Hypothalamus (tissue), 51 donors: ENCODE measurements at regions not wholly inside any gene's neighbourhood (a gene's known extent, or its start where the extent isn't known, plus 50 kb on each side); places are given as distances from the start of the nearest gene placed in this dataset.

Experiments
- DNase-seq, 51 donors: peaks; one replicate each; lab custom pipeline; 2025; lab: John Stamatoyannopoulos, UW

DNA sequence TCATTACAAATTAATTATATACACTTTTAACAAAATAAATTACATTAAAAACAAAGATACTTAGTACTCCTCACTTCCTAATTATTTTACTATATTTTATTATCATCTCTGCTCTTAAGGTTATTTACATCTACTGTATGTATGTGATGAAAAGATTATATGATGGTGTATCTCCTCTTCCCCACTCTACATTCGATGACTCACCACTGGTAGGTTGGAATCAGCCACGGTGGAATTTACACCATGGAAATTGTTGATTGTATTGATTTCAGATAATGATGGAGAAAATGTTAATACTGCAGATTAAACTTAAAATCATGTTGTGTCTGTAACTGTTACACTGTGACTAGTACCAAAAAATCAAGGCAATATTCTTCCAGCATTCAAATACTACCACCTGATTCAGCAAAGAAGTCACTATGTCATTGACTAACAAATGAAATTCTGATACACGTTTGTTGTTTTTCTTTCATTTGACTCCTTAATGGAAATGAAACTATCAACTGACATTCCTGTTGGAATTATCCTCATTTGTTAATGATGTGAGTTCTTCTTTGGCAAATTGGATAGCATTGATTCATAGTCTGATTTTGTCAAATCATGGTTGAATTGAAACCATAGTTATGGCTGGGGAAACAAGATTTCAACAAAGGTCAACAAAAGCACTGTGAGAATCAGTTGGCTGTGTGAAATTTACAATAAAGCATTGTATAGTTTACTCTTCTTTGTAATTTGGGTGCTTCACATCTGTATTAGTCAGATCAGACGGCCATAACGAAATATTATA, 69.0 kb upstream of the NLK start:
- no peak for DNase-seq

DNA sequence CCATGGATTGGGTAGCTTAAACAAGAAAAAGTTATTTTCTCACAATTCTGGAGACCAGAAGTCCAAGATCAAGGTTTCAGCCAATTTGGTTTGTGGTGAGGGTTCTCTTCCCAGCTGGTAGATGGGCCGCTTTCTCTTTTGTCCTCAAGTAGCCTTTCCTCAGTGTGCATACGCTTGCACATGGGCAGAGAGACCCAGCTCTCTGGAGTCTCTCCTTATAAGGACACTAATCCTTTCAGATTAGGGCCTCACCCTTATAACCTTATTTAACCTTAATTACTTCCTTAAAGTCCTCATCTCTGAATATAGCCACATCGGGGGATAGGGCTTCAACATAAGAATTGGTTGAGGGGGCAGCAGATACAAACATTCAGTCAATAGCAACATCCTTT, 68.4 kb upstream of the NLK start:
- DNase-seq, result no peak

DNA sequence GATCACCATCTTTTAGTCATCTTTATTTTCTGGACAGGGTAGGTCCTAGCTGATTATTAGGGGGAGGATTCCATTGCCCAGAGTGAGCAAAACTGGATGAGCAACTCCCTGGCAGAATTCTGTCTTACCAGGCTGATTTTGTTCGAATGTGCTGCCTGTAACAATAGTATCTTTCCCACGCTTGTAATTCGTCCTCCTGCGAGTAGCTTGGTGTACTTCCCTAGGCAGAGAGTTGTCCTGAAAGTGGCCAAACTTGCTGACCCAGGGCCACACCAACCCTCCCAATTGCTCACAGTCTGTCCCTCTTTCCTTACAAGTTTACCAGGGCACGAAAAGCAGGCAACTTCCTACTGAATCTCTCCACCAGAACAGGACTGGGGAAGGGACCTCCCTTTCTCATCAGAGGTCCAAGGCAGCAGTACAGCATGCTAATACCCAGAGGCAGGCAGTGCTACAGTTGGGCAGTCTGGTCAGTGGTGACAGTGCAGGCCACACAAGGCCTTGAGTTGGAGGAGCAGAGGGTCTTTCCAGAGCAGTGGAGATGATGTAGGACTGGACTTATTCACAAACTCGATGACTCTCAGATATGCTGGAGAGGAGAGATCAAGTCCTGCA, 67.8 kb upstream of the NLK start:
- no peak for DNase-seq

DNA sequence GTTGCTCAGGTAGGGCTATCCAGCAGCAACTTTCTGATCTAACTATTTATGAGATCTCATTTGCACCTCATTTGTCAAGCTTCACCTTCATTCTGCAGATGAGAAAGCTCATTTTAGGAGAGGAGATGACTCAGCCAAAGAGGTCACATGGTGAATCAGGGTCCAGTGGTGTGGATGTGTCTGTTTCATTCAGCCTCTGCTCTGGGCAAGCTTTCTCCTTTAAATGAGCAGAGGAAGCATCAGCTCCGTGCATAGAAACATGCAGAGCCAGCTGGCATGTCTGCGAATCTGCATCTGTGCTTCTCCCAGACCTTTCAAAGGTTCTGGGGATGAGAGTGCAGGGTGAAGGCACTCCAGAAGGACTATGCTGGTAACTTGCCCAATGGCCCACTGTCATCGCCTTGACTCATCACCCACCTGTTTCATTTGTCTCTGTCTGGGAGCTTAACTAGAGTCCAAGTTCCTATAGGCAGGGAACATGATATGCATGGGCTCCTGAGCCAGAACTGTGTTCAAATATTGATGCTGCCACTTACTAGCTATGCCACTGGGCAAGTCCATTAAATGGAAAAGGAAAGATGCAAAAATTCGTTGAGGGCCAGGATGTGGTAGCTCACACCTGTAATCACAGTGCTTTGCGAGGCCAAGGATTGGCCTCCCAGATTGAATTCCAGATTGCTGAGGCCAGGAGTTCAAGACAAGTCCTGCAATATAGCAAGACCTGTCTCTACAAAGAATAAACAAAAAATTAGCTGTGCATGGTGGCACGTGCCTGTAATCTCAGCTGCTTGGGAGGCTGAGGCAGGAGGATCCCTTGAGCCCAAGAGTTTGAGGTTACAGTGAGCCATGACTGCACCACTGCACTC, 67.1 kb upstream of the NLK start:
- peak in 1 of 51 donors; percentile 36 for DNase-seq

DNA sequence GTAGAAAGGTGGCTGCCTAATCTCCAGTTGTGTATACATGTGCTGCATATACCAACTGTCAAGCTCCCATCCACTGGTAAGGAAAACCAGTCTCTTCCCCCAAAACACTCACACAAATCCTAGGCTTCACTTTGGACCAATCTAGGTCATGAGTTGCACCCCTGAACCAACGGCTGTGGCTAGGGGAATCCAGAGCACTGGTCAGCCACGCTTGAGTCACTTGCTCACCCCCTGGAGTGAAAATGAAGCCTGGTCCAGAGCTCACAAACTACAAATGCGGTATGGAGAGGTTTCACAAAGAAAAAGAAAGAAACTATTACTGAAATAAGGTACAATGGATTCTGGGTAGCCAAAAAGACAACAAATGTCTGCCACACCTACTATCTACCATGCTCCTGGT, 66.1 kb upstream of the NLK start:
- DNase-seq, result no peak

DNA sequence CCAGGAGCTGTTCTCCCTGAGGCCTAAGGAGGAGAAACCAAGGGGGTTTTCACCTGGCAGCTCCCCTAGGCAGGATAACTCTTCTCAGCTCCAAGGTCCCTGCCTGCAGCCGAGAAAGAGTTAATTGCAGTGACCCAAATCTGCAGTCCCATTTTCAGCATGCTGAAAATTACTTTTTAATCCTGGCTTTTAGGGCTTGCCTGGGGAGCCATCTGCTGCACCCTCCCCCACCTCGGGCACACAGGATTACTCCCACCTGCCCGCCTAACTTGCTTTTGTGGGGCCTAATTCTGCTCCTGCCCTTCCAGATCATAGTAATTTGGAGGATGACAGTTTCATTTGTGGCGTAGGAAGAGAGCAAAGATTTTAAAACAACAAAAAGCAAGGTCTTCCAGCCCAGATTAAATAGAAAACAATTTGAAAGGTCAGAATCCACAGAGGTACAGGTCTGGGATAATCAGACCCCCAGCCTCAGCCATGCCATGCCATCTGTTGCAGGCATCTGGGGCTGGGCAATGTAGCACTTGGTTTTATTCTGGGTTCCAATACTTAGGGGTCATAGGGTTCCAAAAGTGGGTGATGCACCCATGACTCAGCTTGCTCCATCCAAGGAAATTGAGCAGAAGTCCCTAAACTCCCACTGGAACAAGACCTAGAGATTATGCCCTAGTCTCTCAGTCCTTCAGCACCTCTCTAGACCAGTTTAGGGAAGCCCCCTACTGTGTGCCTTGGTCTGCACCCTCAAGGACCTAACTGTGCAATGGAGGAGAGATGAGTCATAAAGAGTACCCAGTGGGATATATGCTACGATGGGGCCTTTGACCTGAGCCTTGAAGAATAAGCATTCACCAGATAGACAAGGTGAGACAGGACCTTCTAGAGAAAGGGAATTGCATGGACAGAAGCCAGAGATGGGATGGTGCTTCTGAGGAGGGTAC, 64.5 kb upstream of the NLK start:
- DNase-seq, result no peak

DNA sequence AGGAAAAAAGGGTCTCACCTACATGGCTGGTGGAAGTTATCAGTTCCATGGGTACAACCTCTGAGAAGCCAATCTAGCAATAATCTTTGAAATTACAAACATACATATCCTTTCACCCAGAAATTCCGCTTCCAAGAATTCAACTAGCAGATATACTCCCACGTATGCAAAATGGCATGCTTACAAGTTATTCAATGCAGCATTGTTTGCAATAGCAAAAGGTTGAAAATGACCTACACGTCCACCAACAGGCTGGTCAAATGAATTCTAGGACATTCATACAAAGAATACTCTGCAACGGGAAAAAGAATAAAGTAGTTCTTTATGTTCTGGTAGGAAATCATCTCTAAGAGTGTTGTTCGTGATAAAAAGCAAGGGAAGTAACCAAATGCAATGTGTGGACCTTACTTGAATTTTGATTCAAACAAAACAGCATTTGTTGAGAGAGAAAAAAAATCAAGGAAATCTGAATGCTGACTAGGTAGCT, 63.7 kb upstream of the NLK start:
- no peak for DNase-seq

DNA sequence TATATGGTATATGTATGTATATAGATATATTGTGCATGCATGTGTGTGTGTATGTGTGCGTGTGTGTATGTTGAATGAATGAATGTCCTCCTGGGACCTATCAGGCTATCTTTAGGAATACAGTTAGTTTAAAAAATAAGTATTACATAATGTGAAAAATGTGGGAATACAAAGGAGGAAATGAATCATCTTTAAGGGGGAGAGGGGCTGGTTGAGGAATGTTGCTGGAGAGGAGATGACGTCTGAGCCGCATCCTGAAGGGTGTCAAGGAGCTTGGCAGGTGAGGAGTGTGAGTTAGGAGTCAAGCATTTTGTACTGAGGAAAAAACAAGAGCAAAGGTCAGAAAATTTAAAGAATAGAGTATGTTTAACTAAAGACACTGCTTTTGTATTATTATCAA, 62.4 kb upstream of the NLK start:
- no peak for DNase-seq

DNA sequence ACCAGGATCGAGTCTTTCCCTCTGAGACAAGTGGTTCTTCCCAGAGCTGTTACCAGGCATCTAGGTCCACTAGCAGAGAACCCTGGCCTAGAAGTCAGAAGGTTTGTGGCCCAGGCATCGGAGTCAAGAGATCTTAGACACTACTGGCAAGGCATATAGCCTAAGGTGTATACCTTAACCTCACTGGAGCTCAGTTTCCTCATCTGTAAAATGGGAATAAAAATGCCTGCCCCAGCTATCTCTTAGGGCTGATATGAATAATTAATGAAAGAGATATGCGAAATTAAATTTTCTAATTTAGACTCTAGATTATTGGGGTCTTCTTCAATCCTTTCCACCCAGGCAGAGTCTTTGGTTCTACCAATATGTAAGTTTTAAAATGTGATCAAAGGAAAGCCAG, 60.5 kb upstream of the NLK start:
- no peak for DNase-seq

DNA sequence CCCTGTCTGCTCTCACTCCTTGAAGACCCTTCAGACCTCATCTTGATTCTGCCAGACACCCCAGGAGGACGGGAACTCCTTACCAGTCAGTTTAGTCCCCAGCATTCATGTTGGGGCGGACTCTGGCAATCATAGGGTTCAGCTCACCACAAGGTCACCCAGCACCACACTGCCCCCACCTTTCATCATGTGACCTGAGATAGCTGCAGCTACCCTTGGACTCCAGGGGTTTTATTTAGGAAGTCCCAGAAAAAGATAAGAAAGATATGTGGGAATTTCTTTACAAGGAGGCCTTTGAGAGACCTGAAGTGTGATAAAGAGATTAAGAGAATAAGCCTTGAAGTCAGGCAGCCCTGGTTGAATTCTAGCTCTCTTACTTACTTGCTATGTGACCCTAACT, 59.8 kb upstream of the NLK start:
- no peak for DNase-seq

DNA sequence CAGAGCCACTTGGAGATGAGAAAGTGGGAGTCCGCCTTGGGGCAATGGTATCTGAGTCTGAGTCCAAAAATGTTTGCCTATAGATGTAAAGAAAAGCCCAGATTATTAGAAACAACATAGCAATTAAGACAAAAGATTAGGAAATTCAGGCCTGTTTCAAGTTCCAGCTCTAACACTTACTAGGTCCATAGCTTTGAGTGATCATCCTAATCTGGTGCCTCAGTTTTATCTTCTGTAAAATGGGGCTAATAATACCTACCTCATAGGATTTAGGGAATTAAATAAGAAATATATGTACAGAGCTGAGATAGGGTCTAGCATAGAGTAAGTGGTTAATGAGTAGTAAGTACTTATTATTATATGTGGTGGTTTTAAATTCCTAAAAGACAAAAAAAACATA, 58.6 kb upstream of the NLK start:
- DNase-seq, result no peak

DNA sequence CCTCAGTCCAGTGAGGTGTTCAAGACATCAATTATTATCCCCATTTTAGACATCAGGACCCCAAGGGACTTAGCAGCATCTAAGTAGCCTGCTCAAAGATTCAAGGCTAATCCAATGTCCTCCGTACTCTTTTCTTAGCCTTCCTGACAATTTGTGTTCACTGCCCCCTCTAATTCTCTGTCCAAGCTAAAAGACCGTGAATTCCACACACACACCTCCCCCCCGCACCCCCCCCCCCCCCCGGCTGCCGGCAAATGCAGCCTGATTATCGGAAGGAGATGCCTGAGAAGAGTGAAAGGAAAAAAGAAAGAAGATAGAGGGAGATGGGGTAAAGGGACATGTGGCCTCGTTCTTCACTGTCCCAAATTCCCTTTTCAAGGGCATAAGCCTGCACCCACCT, 58.1 kb upstream of the NLK start:
- DNase-seq, result no peak

DNA sequence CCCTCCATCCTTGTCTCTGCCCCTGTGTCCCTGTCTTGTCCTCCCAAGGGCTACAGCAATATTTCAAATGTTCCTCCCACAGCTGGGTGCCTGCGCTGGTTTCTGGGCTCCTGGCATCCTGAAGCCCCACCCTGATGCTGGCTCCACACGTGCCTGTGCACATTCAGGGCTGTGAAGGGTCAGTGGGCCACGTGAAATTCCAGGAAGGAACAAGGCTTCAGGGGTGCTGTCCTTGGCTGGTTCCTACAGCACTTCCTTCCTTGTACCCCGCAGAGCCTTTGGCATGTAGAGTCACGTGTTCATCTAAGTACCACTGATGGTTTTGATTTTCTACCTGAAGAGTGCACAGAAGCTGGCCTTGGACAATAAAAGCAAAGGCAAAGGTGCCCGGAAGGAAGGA, 57.7 kb upstream of the NLK start:
- DNase-seq, result no peak

DNA sequence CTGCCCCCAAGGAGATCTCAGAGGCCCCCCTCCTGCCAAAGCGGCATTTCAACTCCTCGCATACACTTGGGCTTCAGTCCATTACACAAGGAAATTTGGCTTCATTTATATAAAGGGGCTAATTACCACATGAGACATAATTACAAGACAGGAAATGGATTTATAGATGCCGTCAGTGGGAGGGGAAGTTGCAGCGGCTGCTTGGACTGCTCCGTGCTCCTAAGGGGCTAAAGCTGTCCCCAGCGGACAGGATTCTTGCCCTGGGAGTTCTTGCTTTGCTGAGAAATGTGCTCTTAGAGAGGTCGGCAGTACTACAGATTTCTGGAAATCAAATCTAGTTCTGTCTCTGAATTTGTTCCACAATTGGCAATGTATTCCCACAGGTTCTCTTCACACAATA, 57.2 kb upstream of the NLK start:
- no peak for DNase-seq

DNA sequence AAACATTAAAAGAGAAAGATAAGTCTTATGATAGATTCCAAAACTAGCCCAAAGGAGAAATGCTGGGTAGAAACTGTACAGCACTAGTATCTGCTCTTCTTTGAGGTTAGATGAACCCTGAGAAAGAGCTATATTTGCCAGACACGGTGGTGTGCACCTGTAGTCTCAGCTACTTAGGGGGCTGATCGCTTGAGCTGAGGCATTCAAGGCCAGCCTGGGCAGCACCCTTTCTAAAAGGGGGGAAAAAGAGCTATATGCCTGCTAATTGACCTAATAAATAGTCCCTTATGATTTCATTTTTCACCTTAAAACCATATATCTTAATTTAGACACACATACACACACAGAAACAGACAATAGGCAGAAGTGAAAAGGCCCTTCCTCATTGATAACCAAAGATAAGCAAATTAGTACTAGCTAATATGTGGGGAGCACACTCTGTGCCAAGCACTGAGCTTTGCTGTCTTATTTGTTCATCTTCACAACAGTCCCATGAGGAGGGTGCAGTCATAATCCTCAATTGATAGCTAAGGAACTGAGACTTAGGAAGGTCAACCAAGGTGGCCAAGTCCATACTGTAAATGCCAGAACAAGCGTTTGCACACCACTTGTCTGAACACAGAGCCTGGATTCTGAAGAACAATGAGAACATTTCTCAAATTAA, 56.6 kb upstream of the NLK start:
- no peak for DNase-seq

DNA sequence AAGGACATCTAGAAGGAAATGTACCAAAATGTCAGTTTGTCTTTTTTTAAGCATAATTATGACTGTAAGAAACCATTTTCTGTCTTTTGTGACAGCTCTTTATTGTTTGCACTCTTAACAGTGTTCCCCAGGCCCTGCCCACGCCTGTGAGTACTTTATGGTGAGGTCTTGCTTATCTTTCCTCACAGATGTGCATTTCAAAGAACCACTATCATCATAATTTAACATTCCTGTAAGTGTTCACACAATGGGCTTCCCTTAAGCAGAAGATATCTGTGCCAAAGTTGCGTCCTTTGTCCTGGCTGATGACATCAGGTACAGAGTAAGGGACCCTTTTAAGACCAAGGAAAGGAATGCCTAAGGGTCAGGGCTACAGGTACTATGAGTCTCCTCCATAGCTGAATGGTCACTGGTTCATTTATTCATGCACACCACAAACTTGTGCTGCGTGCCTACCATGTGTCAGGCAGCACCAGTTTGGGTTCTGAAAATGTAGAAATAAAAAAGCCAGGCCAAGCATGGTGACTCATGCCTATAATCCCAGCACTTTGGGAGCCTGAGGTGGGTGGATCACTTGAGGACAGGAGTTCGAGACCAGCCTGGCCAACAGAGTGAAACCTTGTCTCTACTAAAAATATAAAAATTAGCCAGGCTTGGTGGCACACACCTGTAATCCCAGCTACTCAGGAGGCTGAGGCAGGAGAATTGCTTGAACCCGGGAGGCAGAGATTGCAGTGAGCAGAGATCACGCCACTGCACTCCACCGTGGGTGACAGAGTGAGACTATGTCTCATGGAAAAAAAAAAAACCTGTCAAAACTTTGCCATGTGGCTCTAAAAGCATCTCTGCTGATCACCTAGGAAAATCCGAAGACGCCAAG, 55.4 kb upstream of the NLK start:
- no peak for DNase-seq

DNA sequence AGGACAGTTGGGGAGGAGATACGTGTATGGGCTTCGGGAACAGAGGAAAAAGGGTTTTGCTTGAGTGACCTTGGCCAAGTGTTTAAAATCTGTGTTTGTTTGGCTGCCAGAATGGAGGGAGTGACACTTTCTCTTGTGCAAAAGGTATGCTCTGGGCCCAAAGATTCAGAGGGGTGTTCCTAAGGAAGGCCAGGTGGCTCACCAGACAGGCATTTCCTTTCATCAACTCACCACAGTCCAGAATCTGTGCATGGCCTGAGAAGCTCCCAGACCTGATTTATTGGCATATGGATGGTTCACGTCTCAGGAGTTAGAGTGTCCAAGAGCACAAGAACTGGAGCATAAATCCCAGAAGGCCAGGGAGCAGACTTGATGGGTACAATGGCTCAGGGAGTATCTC, 53.4 kb upstream of the NLK start:
- DNase-seq, result no peak

DNA sequence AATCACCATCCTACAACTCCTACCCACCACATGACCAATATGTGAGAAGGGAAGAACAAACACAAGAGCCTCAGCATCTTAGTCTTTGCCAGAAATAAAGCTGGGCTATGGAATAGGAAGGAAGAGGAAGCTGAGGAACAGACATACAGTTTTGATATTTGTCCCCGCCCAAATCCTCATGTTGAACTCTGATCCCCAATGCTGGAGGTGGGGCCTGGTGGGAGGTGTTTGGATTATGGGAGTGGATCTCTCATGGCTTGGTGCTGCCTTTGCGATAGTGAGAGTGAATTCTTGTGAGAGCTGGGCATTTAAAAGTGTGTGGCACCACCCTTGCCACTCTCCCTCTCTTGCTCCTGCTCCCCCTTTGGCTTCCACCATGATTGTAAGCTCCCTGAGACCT, 52.4 kb upstream of the NLK start:
- DNase-seq, result no peak

DNA sequence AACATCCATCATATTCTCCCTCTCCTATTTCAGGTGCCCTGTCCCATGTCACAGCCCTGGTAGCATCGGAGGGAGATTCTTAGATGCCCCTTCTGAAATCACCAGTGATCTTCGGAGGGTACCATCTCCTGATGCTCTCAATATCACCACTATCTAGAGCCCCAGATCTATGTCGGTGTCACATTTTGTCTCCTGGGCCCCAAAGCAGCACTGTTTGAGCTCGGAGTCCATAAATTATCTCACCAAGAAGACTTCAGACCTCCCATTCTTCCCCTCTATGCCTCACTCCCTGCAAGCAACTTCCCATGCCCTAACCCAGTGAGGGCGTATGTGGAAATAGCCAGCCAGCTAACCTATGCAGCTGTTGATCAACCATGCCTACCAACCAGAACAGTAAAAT, 51.5 kb upstream of the NLK start:
- DNase-seq, result no peak
